D721Med (cell line): ENCODE measurements at regions not wholly inside any gene's neighbourhood (a gene's known extent, or its start where the extent isn't known, plus 50 kb on each side); places are given as distances from the start of the nearest gene placed in this dataset.

Experiments used
- DNase-seq: peaks from one replicate; pipeline ENCODE4 v3.0.0; 2011; ENCODE audit warnings: low spot score; ENCODE audit not compliant: insufficient read length
- FAIRE-seq: peaks from 2 replicates; lab custom pipeline; 2011; peaks lifted over from hg19 to GRCh38; lab: Jason Lieb, UNC
- TF ChIP-seq, protein P1 (sequence below): IDR thresholded peaks from 2 replicates; pipeline ENCODE4 v1.5.1; 2012; ENCODE audit warnings: mild to moderate bottlenecking, control low read depth; ENCODE audit not compliant: insufficient read depth; ENCODE audit errors: missing control alignments

DNA sequence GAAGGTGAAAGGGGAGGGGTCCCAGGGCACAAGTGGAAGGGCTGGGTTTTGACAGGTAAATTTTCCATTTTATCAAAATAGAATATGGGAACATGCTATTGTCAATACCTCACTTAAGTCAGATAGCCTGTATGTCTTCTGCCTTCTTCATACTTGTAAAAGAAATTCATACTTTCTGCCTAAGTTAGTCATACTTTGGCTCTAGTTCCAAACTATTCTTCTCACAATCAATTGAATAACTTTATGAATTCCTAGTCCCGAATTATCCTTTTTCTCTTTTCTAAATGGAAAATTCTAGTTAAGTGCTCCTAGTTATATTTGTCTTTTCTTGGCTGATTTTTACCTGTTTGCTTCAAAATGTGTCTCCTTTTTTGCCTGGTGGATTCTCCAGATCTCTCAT lies 271.4 kb downstream of the CSNK1G3 start:
- TF ChIP-seq, protein P1, sequence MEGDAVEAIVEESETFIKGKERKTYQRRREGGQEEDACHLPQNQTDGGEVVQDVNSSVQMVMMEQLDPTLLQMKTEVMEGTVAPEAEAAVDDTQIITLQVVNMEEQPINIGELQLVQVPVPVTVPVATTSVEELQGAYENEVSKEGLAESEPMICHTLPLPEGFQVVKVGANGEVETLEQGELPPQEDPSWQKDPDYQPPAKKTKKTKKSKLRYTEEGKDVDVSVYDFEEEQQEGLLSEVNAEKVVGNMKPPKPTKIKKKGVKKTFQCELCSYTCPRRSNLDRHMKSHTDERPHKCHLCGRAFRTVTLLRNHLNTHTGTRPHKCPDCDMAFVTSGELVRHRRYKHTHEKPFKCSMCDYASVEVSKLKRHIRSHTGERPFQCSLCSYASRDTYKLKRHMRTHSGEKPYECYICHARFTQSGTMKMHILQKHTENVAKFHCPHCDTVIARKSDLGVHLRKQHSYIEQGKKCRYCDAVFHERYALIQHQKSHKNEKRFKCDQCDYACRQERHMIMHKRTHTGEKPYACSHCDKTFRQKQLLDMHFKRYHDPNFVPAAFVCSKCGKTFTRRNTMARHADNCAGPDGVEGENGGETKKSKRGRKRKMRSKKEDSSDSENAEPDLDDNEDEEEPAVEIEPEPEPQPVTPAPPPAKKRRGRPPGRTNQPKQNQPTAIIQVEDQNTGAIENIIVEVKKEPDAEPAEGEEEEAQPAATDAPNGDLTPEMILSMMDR, result no peak
- no peak for DNase-seq
- no peak for FAIRE-seq

DNA sequence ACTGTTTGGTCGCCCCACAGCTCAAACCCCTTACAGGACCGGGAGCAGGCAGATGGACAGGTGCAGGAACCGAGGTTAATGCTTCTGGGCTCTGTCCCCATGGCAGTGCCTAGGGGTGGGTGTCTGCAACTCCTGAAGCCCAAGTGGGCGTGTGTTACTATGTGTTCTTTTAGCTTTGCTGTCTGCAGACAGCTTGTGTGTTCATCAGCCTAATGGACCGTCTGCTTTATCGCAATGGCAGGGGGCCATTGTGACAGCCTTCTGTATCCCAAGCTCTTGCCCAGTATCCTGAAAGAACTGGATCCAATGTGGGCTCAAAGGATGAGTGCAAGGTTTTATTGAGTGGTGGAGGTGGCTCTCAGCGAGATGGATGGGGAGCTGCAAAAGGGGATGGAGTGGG lies 266.7 kb downstream of the CSNK1G3 start:
- no peak for FAIRE-seq
- DNase-seq, result no peak
- TF ChIP-seq, protein P1, result no peak

DNA sequence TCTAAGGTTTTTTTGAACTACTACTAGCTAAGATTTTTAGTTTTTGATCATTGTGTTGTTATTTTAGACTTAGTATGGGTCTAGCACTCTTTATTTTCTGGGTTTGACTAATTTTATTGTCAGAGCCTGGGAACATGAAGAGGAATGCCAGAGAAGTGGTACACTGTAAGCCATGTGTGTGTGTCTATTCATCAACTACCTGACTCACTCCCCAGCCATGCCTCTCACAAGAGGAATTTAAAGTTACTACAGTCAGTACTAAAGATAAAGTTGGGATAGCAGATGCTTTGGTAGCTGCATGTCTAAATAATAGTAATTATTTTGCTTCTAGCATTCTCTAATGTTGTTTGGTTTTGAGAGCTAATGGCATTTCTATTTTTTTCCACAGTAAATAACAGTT lies 264.8 kb downstream of the CSNK1G3 start:
- FAIRE-seq (no peak), DNase-seq (no peak)
- TF ChIP-seq, protein P1, result no peak

DNA sequence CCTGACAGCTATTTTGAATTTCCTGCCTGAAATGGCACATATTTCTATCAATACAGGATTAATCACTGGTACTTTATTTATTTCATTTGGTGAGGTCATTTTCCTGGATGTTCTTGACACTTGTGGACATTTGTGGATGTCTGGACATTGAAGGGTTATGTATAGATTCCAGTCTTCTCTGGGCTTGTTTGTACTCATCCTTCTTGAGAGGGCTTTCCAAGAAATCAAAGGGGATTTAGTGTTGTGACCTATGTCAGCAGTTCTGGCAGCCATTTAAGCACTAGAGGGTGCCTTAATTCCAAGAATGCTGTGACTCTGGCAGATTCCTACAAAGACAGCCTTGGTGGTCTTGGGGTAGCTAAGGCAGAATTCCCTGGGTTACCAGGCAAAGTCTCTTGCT lies 259.7 kb downstream of the CSNK1G3 start:
- DNase-seq, result no peak
- TF ChIP-seq, protein P1, result no peak
- no peak for FAIRE-seq

DNA sequence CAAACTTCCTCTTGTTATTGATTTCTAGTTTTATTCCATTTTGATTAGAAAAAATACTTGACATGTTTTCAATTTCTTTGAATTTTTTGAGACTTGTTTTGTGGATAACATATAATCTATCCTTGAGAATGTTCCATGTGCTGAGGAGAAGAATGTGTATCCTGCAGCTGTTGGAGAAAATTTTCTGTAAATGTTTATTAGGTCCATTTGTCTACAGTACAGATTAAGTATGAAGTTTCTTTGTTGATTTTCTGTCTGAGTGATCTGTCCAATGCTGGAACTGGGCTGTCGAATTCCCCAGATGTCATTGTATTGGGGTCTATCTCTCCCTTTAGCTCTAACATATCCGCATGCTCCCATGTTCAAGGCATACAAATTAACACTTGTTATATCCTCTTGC lies 251.2 kb downstream of the CSNK1G3 start:
- FAIRE-seq (no peak), DNase-seq (no peak)
- TF ChIP-seq, protein P1, result no peak

DNA sequence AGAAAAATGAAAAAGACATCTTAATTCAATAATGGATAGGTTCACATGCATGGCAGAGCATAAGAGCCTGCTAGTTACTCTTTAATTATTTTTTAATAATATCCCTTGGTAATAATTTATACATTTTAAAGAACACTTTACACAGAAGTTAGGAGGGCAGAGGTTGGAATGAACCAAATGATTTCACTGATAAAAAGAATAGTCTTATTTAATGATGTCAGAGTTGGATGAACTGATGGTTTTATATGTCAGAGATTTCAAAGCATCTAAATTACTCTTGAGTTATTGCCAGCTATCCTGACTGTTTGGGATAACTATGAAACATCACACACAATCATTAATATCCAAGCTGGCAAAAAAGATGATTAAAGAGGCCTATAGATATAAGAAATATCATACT lies 244.8 kb downstream of the CSNK1G3 start:
- TF ChIP-seq, protein P1, result no peak
- DNase-seq (no peak), FAIRE-seq (no peak)

DNA sequence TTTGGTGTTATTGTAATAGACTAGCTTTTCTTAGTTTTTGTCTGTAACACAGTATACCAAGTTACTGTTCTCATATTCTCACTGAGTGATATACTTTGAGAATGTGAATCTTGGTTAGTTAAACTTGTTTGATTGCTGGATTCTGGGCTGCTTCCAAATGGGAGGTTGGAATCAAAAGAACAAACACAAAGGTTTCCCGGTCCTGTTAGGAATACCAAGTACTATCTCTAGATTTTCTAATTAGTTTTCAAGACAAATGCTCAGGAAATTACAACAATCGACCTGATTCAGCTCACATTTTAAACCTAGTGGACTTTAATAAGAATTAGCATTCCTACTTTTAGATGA lies 244.3 kb downstream of the CSNK1G3 start:
- TF ChIP-seq, protein P1, result no peak
- FAIRE-seq, result no peak
- DNase-seq, result no peak
